ENCODE measurements at regions not wholly inside any gene's neighbourhood (a gene's known extent, or its start where the extent isn't known, plus 50 kb on each side); places are given as distances from the start of the nearest gene placed in this dataset.

DNA sequence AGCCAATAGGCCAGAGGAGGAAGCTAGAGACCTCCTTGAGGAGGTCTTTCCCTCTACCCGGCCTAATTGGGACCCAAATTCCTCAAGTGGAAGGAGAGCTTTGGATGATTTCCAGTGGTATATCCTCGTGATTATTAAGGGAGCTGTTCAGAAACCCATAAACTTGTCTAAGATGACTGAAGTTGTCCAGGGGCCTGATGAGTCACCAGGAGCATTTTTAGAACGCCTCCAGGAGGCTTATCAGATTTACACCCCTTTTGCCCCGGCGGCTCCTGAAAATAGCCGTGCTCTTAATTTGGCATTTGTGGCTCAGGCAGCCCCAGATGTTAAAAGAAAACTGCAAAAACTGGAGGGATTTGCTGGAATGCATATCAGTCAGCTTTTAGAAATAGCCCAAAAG lies 198.1 kb downstream of the ZNF486 start:
- no peak for TF ChIP-seq EP300 (IDR thresholded peaks at IDR 0.05)
- no peak for TF ChIP-seq CTCF (IDR thresholded peaks at IDR 0.05)
- TF ChIP-seq POLR2A (IDR thresholded peaks at IDR 0.05), result no peak
